ENCODE measurements at regions not wholly inside any gene's neighbourhood (a gene's known extent, or its start where the extent isn't known, plus 50 kb on each side); places are given as distances from the start of the nearest gene placed in this dataset.

- TF ChIP-seq CTCF (IDR thresholded peaks at IDR 0.05; ENCODE audit: insufficient read depth, low read length, poor library complexity, severe bottlenecking) = no peak
- no peak overlapping the region for H3K4me3 ChIP-seq (replicated peaks; ENCODE audit: low read depth, low read length)
- DNase-seq (ENCODE audit: extremely low read depth, insufficient read length) = no peak
- H3K27me3 ChIP-seq (replicated peaks; ENCODE audit: control insufficient read depth, insufficient read depth, low read length) = no peaks in the 10 kb centered on the region
- H3K36me3 ChIP-seq (ENCODE audit: control insufficient read depth, insufficient read depth, low read length) = no peaks in the 10 kb centered on the region
These were observed 2168.1 kb downstream of the MAT2B start for GRCh38 chr5:165673499-165673898.

GRCh38 chr5:165695796-165696195 is 2190.4 kb downstream of the MAT2B start:
- TF ChIP-seq CTCF (IDR thresholded peaks at IDR 0.05; ENCODE audit: insufficient read depth, low read length, poor library complexity, severe bottlenecking) = no peak
- H3K27me3 ChIP-seq (replicated peaks; ENCODE audit: control insufficient read depth, insufficient read depth, low read length) = no peaks in the 10 kb centered on the region
- H3K36me3 ChIP-seq (ENCODE audit: control insufficient read depth, insufficient read depth, low read length) = no peaks in the 10 kb centered on the region
- no peak overlapping the region for H3K4me3 ChIP-seq (replicated peaks; ENCODE audit: low read depth, low read length)
- DNase-seq (ENCODE audit: extremely low read depth, insufficient read length) = no peak

GRCh38 chr5:165705960-165706359 is 2200.5 kb downstream of the MAT2B start:
- no peak for DNase-seq (ENCODE audit: extremely low read depth, insufficient read length)
- H3K36me3 ChIP-seq (ENCODE audit: control insufficient read depth, insufficient read depth, low read length) = no peaks in the 10 kb centered on the region
- H3K4me3 ChIP-seq (replicated peaks; ENCODE audit: low read depth, low read length) = no peak overlapping the region
- no peak for TF ChIP-seq CTCF (IDR thresholded peaks at IDR 0.05; ENCODE audit: insufficient read depth, low read length, poor library complexity, severe bottlenecking)
- H3K27me3 ChIP-seq (replicated peaks; ENCODE audit: control insufficient read depth, insufficient read depth, low read length) = no peaks in the 10 kb centered on the region

- no peak for DNase-seq (ENCODE audit: extremely low read depth, insufficient read length)
- no peaks in the 10 kb centered on the region for H3K36me3 ChIP-seq (ENCODE audit: control insufficient read depth, insufficient read depth, low read length)
- TF ChIP-seq CTCF (IDR thresholded peaks at IDR 0.05; ENCODE audit: insufficient read depth, low read length, poor library complexity, severe bottlenecking) = no peak
- H3K27me3 ChIP-seq (replicated peaks; ENCODE audit: control insufficient read depth, insufficient read depth, low read length) = no peaks in the 10 kb centered on the region
- H3K4me3 ChIP-seq (replicated peaks; ENCODE audit: low read depth, low read length) = no peak overlapping the region
These were observed 2206.6 kb downstream of the MAT2B start for GRCh38 chr5:165712011-165712410.

GRCh38 chr5:165714598-165714997 is 2209.2 kb downstream of the MAT2B start:
- Histone ChIP-seq H3K4me3 (replicated peaks; ENCODE audit: low read depth, low read length) (no peak overlapping the region), H3K27me3 (replicated peaks; ENCODE audit: control insufficient read depth, insufficient read depth, low read length) (no peaks in the 10 kb centered on the region), H3K36me3 (ENCODE audit: control insufficient read depth, insufficient read depth, low read length) (no peaks in the 10 kb centered on the region)
- no peak for DNase-seq (ENCODE audit: extremely low read depth, insufficient read length)
- TF ChIP-seq CTCF (IDR thresholded peaks at IDR 0.05; ENCODE audit: insufficient read depth, low read length, poor library complexity, severe bottlenecking) = no peak

- no peak for DNase-seq (ENCODE audit: extremely low read depth, insufficient read length)
- TF ChIP-seq CTCF (IDR thresholded peaks at IDR 0.05; ENCODE audit: insufficient read depth, low read length, poor library complexity, severe bottlenecking) = no peak
- H3K4me3 ChIP-seq (replicated peaks; ENCODE audit: low read depth, low read length) = no peak overlapping the region
These were observed 2215.5 kb downstream of the MAT2B start for GRCh38 chr5:165720901-165721300.

More at GRCh38 chr5:165720901-165721300, 2215.5 kb downstream of the MAT2B start:
- Histone ChIP-seq H3K27me3 (replicated peaks; ENCODE audit: control insufficient read depth, insufficient read depth, low read length) (no peaks in the 10 kb centered on the region), H3K36me3 (ENCODE audit: control insufficient read depth, insufficient read depth, low read length) (no peaks in the 10 kb centered on the region)
